Smooth muscle cell (in vitro differentiated cells): ENCODE measurements at regions not wholly inside any gene's neighbourhood (a gene's known extent, or its start where the extent isn't known, plus 50 kb on each side); places are given as distances from the start of the nearest gene placed in this dataset.

Experiments
- DNase-seq: peaks from one replicate; lab custom pipeline; 2025; ENCODE audit not compliant: unreplicated experiment; lab: John Stamatoyannopoulos, UW
- H2AFZ ChIP-seq: fragments of 200-600 bp; sonication (generic); 2 replicates; pipeline ENCODE4 v1.6.0; 2016; ENCODE audit warnings: antibody characterized with exemption, low read depth, mild to moderate bottlenecking
- H3F3A ChIP-seq: fragments of 200-600 bp; sonication (generic); 2 replicates; pipeline ENCODE4 v1.6.0; 2017; ENCODE audit warnings: antibody characterized with exemption, low read depth
- H3K27ac ChIP-seq: fragments of 200-600 bp; sonication (generic); 2 replicates; pipeline ENCODE4 v1.5.1; 2016; ENCODE audit warnings: low read depth, mild to moderate bottlenecking
- H3K27me3 ChIP-seq: fragments of 200-600 bp; sonication (generic); 2 replicates; pipeline ENCODE4 v1.6.1; 2016; ENCODE audit warnings: low read depth, mild to moderate bottlenecking
- H3K36me3 ChIP-seq: fragments of 200-600 bp; sonication (generic); 2 replicates; pipeline ENCODE4 v1.5.1; 2016; ENCODE audit warnings: low read depth
- H3K4me1 ChIP-seq: fragments of 200-600 bp; sonication (generic); 2 replicates; pipeline ENCODE4 v1.5.1; 2016; ENCODE audit warnings: low read depth
- H3K4me2 ChIP-seq: fragments of 200-600 bp; sonication (generic); 2 replicates; pipeline ENCODE4 v1.6.0; 2016; ENCODE audit warnings: mild to moderate bottlenecking
- H3K4me3 ChIP-seq: fragments of 200-600 bp; sonication (generic); 2 replicates; pipeline ENCODE4 v1.5.1; 2016; ENCODE audit warnings: mild to moderate bottlenecking
- H3K79me2 ChIP-seq: fragments of 200-600 bp; sonication (generic); 2 replicates; pipeline ENCODE4 v1.6.0; 2016; ENCODE audit warnings: low read depth, mild to moderate bottlenecking
- H3K9ac ChIP-seq: fragments of 200-600 bp; sonication (generic); 2 replicates; pipeline ENCODE4 v1.6.0; 2016; ENCODE audit warnings: low read depth
- H3K9me3 ChIP-seq: fragments of 200-600 bp; sonication (generic); replicated peaks from 2 replicates; pipeline ENCODE4 v1.5.1; 2016; ENCODE audit warnings: low read depth
- H4K20me1 ChIP-seq: fragments of 200-600 bp; sonication (generic); 2 replicates; pipeline ENCODE4 v1.6.0; 2016; ENCODE audit warnings: low read depth
- CTCF ChIP-seq: fragments of 200-600 bp; sonication (generic); IDR thresholded peaks from 2 replicates; pipeline ENCODE4 v1.5.1; 2017; ENCODE audit warnings: borderline replicate concordance, mild to moderate bottlenecking, antibody characterized with exemption; ENCODE audit not compliant: insufficient read depth, poor library complexity, severe bottlenecking
- WGBS: methylation state at CpG from one replicate; pipeline ENCODE4 v1.1.7; 2016; ENCODE audit warnings: low lambda C conversion rate; 5-methylcytosine and 5-hydroxymethylcytosine counted together

- no peaks in the 10 kb centered on the region for H4K20me1 ChIP-seq
- H3K4me1 ChIP-seq, result no peaks in the 10 kb centered on the region
- no peak overlapping the region for H3K27ac ChIP-seq
- H3K4me3 ChIP-seq, result no peak overlapping the region
- H3K36me3 ChIP-seq, result no peaks in the 10 kb centered on the region
- no peak overlapping the region for H3K4me2 ChIP-seq
- no peak for TF ChIP-seq CTCF
- DNase-seq, result no peak
- peaks cover 3% of the 10 kb centered on the region for H3F3A ChIP-seq
- no peak overlapping the region for H3K9ac ChIP-seq
- H2AFZ ChIP-seq, result no peak overlapping the region
- no peaks in the 10 kb centered on the region for H3K79me2 ChIP-seq
- no peaks in the 10 kb centered on the region for H3K9me3 ChIP-seq
- no peaks in the 10 kb centered on the region for H3K27me3 ChIP-seq
- 92% methylated on average over 1 of the region's 1 CpG for WGBS
These were observed 56.9 kb upstream of the JAG1 start for GRCh38 chr20:10730629-10731183.

- no peaks in the 10 kb centered on the region for H4K20me1 ChIP-seq
- no peaks in the 10 kb centered on the region for H3K36me3 ChIP-seq
- H3F3A ChIP-seq, result peaks cover 3% of the 10 kb centered on the region
- no peaks in the 10 kb centered on the region for H3K27me3 ChIP-seq
- H2AFZ ChIP-seq, result no peak overlapping the region
- no peak for DNase-seq
- H3K4me3 ChIP-seq, result no peak overlapping the region
- no peaks in the 10 kb centered on the region for H3K79me2 ChIP-seq
- no peak for TF ChIP-seq CTCF
- H3K4me2 ChIP-seq, result no peak overlapping the region
- H3K27ac ChIP-seq, result no peak overlapping the region
- no peaks in the 10 kb centered on the region for H3K9me3 ChIP-seq
- 69% methylated on average over 6 of the region's 6 CpGs for WGBS
- no peaks in the 10 kb centered on the region for H3K4me1 ChIP-seq
- no peak overlapping the region for H3K9ac ChIP-seq
These were observed 57.6 kb upstream of the JAG1 start for GRCh38 chr20:10731190-10731965.

DNA sequence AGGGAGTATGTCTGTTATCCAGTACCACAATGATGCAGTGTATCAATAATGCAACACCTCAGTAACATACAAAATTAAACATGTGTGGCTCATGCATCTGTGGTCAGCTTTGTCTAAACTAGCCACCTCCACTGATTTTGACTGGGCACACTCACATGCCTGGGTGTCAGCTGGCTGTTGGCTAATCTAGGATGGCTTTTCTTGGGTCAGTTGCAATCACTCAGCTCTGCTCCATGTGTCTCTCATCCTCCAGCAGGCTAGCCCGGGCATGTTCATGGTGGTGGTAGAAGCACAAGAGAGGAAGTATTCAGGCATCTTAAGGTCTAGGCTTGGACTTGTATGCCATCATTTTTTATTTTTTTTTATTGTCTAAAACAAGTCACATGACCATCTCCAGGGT, 59.3 kb upstream of the JAG1 start:
- Histone ChIP-seq H3K9ac (no peak overlapping the region), H3K79me2 (no peaks in the 10 kb centered on the region), H3F3A (peaks cover 3% of the 10 kb centered on the region), H3K4me1 (no peaks in the 10 kb centered on the region), H4K20me1 (no peaks in the 10 kb centered on the region), H3K27ac (no peak overlapping the region), H3K36me3 (no peaks in the 10 kb centered on the region), H3K4me3 (no peak overlapping the region), H3K4me2 (no peak overlapping the region), H3K27me3 (no peaks in the 10 kb centered on the region), H3K9me3 (no peaks in the 10 kb centered on the region), H2AFZ (no peak overlapping the region)
- 94% methylated on average over 1 of the region's 1 CpG for WGBS
- DNase-seq, result no peak
- TF ChIP-seq CTCF, result no peak
